ENCODE measurements at regions not wholly inside any gene's neighbourhood (a gene's known extent, or its start where the extent isn't known, plus 50 kb on each side); places are given as distances from the start of the nearest gene placed in this dataset.

- Histone ChIP-seq H3K9me2 (ENCODE audit: insufficient read depth) (no peaks in the 10 kb centered on the region), H3K4me1 (ENCODE audit: insufficient read depth) (peaks cover 26% of the 10 kb centered on the region), H3K27ac (ENCODE audit: low read depth) (no peak overlapping the region), H4K20me1 (replicated peaks; ENCODE audit: insufficient read depth) (no peaks in the 10 kb centered on the region), H2AFZ (no peak overlapping the region), H3K36me3 (ENCODE audit: insufficient read depth) (no peaks in the 10 kb centered on the region), H3K4me2 (no peak overlapping the region), H3K79me2 (replicated peaks; ENCODE audit: insufficient read depth) (no peaks in the 10 kb centered on the region), H3K4me3 (no peak overlapping the region), H3K27me3 (ENCODE audit: insufficient read depth) (no peaks in the 10 kb centered on the region), H3F3A (replicated peaks; ENCODE audit: low read depth) (no peaks in the 10 kb centered on the region)
- no peak for ATAC-seq
- TF ChIP-seq CTCF (conservative IDR thresholded peaks at IDR 0.05; ENCODE audit: low read depth in 2 of 2) (no peak), ZNF331 (CRISPR knock-in tag; IDR thresholded peaks at IDR 0.05; ENCODE audit: low read depth) (no peak)
- no peaks in the 10 kb centered on the region for H3K36me3 Mint-ChIP-seq (ENCODE audit: low read depth)
- DNase-seq (ENCODE audit: low spot score), result no peak
- no peak overlapping the region for H3K27ac Mint-ChIP-seq
- H3K9me3 Mint-ChIP-seq, result no peaks in the 10 kb centered on the region
- H3K4me3 Mint-ChIP-seq, result no peak overlapping the region
- no peaks in the 10 kb centered on the region for H3K27me3 Mint-ChIP-seq (ENCODE audit: insufficient read depth, low read depth, poor library complexity)
- H3K4me1 Mint-ChIP-seq, result peaks cover 26% of the 10 kb centered on the region
Measured at GRCh38 chr9:74032421-74032820, 464.7 kb upstream of the RORB start.

DNA sequence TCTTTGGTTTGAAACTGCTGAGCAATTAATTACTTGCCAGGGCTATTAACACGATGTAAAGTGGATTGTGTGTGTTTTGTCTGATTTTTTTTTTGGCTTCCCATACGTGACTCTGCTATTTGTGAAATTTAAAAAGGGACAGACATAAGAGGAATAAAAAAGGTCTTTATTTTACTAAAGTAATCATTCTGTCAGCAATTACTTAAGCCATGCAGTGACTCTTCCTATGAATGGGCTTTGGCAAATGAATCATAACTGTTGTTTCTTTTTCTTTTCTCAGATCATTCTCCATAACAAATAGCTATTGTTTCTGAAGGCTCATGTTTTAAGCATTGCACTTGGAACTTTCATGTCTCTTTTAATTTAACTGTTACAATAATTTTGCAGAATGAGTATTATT, 461.3 kb upstream of the RORB start:
- no peaks in the 10 kb centered on the region for H3K9me3 Mint-ChIP-seq
- peak overlapping the region; percentile 10 for H3K4me2 ChIP-seq
- ATAC-seq, result no peak
- no peak for TF ChIP-seq ZNF331 (CRISPR knock-in tag; IDR thresholded peaks at IDR 0.05; ENCODE audit: low read depth)
- no peak for TF ChIP-seq EZH2 (IDR thresholded peaks at IDR 0.05; ENCODE audit: low read depth, unreplicated experiment)
- TF ChIP-seq, protein P1, sequence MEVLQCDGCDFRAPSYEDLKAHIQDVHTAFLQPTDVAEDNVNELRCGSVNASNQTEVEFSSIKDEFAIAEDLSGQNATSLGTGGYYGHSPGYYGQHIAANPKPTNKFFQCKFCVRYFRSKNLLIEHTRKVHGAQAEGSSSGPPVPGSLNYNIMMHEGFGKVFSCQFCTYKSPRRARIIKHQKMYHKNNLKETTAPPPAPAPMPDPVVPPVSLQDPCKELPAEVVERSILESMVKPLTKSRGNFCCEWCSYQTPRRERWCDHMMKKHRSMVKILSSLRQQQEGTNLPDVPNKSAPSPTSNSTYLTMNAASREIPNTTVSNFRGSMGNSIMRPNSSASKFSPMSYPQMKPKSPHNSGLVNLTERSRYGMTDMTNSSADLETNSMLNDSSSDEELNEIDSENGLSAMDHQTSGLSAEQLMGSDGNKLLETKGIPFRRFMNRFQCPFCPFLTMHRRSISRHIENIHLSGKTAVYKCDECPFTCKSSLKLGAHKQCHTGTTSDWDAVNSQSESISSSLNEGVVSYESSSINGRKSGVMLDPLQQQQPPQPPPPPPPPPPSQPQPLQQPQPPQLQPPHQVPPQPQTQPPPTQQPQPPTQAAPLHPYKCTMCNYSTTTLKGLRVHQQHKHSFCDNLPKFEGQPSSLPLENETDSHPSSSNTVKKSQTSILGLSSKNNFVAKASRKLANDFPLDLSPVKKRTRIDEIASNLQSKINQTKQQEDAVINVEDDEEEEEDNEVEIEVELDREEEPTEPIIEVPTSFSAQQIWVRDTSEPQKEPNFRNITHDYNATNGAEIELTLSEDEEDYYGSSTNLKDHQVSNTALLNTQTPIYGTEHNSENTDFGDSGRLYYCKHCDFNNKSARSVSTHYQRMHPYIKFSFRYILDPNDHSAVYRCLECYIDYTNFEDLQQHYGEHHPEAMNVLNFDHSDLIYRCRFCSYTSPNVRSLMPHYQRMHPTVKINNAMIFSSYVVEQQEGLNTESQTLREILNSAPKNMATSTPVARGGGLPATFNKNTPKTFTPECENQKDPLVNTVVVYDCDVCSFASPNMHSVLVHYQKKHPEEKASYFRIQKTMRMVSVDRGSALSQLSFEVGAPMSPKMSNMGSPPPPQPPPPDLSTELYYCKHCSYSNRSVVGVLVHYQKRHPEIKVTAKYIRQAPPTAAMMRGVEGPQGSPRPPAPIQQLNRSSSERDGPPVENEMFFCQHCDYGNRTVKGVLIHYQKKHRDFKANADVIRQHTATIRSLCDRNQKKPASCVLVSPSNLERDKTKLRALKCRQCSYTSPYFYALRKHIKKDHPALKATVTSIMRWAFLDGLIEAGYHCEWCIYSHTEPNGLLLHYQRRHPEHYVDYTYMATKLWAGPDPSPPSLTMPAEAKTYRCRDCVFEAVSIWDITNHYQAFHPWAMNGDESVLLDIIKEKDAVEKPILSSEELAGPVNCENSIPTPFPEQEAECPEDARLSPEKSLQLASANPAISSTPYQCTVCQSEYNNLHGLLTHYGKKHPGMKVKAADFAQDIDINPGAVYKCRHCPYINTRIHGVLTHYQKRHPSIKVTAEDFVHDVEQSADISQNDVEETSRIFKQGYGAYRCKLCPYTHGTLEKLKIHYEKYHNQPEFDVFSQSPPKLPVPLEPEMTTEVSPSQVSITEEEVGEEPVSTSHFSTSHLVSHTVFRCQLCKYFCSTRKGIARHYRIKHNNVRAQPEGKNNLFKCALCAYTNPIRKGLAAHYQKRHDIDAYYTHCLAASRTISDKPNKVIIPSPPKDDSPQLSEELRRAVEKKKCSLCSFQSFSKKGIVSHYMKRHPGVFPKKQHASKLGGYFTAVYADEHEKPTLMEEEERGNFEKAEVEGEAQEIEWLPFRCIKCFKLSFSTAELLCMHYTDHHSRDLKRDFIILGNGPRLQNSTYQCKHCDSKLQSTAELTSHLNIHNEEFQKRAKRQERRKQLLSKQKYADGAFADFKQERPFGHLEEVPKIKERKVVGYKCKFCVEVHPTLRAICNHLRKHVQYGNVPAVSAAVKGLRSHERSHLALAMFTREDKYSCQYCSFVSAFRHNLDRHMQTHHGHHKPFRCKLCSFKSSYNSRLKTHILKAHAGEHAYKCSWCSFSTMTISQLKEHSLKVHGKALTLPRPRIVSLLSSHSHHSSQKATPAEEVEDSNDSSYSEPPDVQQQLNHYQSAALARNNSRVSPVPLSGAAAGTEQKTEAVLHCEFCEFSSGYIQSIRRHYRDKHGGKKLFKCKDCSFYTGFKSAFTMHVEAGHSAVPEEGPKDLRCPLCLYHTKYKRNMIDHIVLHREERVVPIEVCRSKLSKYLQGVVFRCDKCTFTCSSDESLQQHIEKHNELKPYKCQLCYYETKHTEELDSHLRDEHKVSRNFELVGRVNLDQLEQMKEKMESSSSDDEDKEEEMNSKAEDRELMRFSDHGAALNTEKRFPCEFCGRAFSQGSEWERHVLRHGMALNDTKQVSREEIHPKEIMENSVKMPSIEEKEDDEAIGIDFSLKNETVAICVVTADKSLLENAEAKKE (CRISPR knock-in tag; IDR thresholded peaks at IDR 0.05), result no peak
- no peak for TF ChIP-seq STAT1 (IDR thresholded peaks at IDR 0.05; ENCODE audit: unreplicated experiment)
- no peak for TF ChIP-seq JUNB (IDR thresholded peaks at IDR 0.05; ENCODE audit: unreplicated experiment)
- TF ChIP-seq EZH2phosphoT487 (IDR thresholded peaks at IDR 0.05; ENCODE audit: unreplicated experiment), result no peak
- no peak for TF ChIP-seq CREB1 (CRISPR knock-in tag; IDR thresholded peaks at IDR 0.05; ENCODE audit: low read depth)
- TF ChIP-seq NANOG (IDR thresholded peaks at IDR 0.05; ENCODE audit: borderline replicate concordance), result no peak
- no peak for TF ChIP-seq ZNF114 (CRISPR knock-in tag; IDR thresholded peaks at IDR 0.05)
- TF ChIP-seq, protein P2, sequence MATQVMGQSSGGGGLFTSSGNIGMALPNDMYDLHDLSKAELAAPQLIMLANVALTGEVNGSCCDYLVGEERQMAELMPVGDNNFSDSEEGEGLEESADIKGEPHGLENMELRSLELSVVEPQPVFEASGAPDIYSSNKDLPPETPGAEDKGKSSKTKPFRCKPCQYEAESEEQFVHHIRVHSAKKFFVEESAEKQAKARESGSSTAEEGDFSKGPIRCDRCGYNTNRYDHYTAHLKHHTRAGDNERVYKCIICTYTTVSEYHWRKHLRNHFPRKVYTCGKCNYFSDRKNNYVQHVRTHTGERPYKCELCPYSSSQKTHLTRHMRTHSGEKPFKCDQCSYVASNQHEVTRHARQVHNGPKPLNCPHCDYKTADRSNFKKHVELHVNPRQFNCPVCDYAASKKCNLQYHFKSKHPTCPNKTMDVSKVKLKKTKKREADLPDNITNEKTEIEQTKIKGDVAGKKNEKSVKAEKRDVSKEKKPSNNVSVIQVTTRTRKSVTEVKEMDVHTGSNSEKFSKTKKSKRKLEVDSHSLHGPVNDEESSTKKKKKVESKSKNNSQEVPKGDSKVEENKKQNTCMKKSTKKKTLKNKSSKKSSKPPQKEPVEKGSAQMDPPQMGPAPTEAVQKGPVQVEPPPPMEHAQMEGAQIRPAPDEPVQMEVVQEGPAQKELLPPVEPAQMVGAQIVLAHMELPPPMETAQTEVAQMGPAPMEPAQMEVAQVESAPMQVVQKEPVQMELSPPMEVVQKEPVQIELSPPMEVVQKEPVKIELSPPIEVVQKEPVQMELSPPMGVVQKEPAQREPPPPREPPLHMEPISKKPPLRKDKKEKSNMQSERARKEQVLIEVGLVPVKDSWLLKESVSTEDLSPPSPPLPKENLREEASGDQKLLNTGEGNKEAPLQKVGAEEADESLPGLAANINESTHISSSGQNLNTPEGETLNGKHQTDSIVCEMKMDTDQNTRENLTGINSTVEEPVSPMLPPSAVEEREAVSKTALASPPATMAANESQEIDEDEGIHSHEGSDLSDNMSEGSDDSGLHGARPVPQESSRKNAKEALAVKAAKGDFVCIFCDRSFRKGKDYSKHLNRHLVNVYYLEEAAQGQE (IDR thresholded peaks at IDR 0.05; ENCODE audit: unreplicated experiment), result no peak

More for the DNA sequence above, 461.3 kb upstream of the RORB start:
- Mint-ChIP-seq H3K4me3 (peak overlapping the region; percentile 2; the same call in 1 of the 3 replicates), H3K36me3 (ENCODE audit: low read depth) (no peaks in the 10 kb centered on the region), H3K27ac (peak overlapping the region; percentile 18), H3K4me1 (peaks cover 23% of the 10 kb centered on the region), H3K27me3 (ENCODE audit: insufficient read depth, low read depth, poor library complexity) (no peaks in the 10 kb centered on the region)
- Histone ChIP-seq H3K79me2 (replicated peaks; ENCODE audit: insufficient read depth) (no peaks in the 10 kb centered on the region), H3K36me3 (ENCODE audit: insufficient read depth) (no peaks in the 10 kb centered on the region), H4K20me1 (replicated peaks; ENCODE audit: insufficient read depth) (no peaks in the 10 kb centered on the region), H3K4me1 (ENCODE audit: insufficient read depth) (peaks cover 35% of the 10 kb centered on the region), H3K4me3 (no peak overlapping the region), H3K27ac (ENCODE audit: low read depth) (no peak overlapping the region), H2AFZ (no peak overlapping the region), H3F3A (replicated peaks; ENCODE audit: low read depth) (no peaks in the 10 kb centered on the region), H3K9me2 (ENCODE audit: insufficient read depth) (no peaks in the 10 kb centered on the region), H3K27me3 (ENCODE audit: insufficient read depth) (no peaks in the 10 kb centered on the region)
- no peak for DNase-seq (ENCODE audit: low spot score)
